22Rv1 (cell line): ENCODE measurements at regions not wholly inside any gene's neighbourhood (a gene's known extent, or its start where the extent isn't known, plus 50 kb on each side); places are given as distances from the start of the nearest gene placed in this dataset.

Experiments used
- CTCF ChIP-seq: fragments of 450-650 bp; IDR thresholded peaks from 2 replicates; pipeline ENCODE4 v1.5.1; 2017; ENCODE audit warnings: mild to moderate bottlenecking
- ZFX ChIP-seq: fragments of 450-650 bp; IDR thresholded peaks from 2 replicates; pipeline ENCODE4 v1.6.1; 2017; ENCODE audit warnings: antibody characterized with exemption, borderline replicate concordance

GRCh38 chr7:155138204-155138603 lies 68.1 kb downstream of the HTR5A start:
- TF ChIP-seq CTCF (no peak), ZFX (no peak)
